ENCODE measurements at regions not wholly inside any gene's neighbourhood (a gene's known extent, or its start where the extent isn't known, plus 50 kb on each side); places are given as distances from the start of the nearest gene placed in this dataset.

GRCh38 chr3:135632556-135633065 is 332.9 kb upstream of the PPP2R3A start:
- TF ChIP-seq CTCF (IDR thresholded peaks at IDR 0.05), result no peak
- DNase-seq (ENCODE audit: low spot score) (no peak), ATAC-seq (ENCODE audit: low FRiP score) (no peak)

- DNase-seq (ENCODE audit: low spot score) (no peak), ATAC-seq (ENCODE audit: low FRiP score) (no peak)
Observed at GRCh38 chr3:135633078-135633477, 332.4 kb upstream of the PPP2R3A start.

GRCh38 chr3:135636596-135636995 is 328.9 kb upstream of the PPP2R3A start:
- ATAC-seq (ENCODE audit: low FRiP score) (no peak), DNase-seq (ENCODE audit: low spot score) (no peak)
- no peak for TF ChIP-seq CTCF (IDR thresholded peaks at IDR 0.05)

More at GRCh38 chr3:135633078-135633477, 332.4 kb upstream of the PPP2R3A start:
- TF ChIP-seq CTCF (IDR thresholded peaks at IDR 0.05), result no peak

- ATAC-seq (ENCODE audit: low FRiP score), result no peak
- TF ChIP-seq CTCF (IDR thresholded peaks at IDR 0.05), result no peak
- no peak for DNase-seq (ENCODE audit: low spot score)
Observed at GRCh38 chr3:135637013-135637412, 328.5 kb upstream of the PPP2R3A start.

- no peak for TF ChIP-seq CTCF (IDR thresholded peaks at IDR 0.05)
- ATAC-seq (ENCODE audit: low FRiP score), result no peak
- no peak for DNase-seq (ENCODE audit: low spot score)
Observed at GRCh38 chr3:135641761-135642160, 323.8 kb upstream of the PPP2R3A start.

GRCh38 chr3:135645541-135645940 is 320.0 kb upstream of the PPP2R3A start:
- TF ChIP-seq CTCF (IDR thresholded peaks at IDR 0.05), result no peak
- DNase-seq (ENCODE audit: low spot score) (no peak), ATAC-seq (ENCODE audit: low FRiP score) (no peak)

GRCh38 chr3:135646873-135647272 is 318.7 kb upstream of the PPP2R3A start:
- ATAC-seq (ENCODE audit: low FRiP score) (no peak), DNase-seq (ENCODE audit: low spot score) (no peak)
- TF ChIP-seq CTCF (IDR thresholded peaks at IDR 0.05), result no peak

All from omental fat pad (tissue), 3 donors.